ENCODE measurements at regions not wholly inside any gene's neighbourhood (a gene's known extent, or its start where the extent isn't known, plus 50 kb on each side); places are given as distances from the start of the nearest gene placed in this dataset.

GRCh38 chr18:1412655-1413322, 508.1 kb downstream of the ADCYAP1 start:
- H3K9me2 ChIP-seq (ENCODE audit: insufficient read depth), result no peaks in the 10 kb centered on the region
- no peaks in the 10 kb centered on the region for H3K79me2 ChIP-seq (ENCODE audit: insufficient read depth)
- no peaks in the 10 kb centered on the region for H3F3A ChIP-seq (ENCODE audit: insufficient read depth)
- no peak overlapping the region for H3K27ac ChIP-seq
- no peaks in the 10 kb centered on the region for H4K20me1 ChIP-seq (ENCODE audit: insufficient read depth)
- no peaks in the 10 kb centered on the region for H3K4me1 ChIP-seq (ENCODE audit: insufficient read depth)
- H3K36me3 ChIP-seq (ENCODE audit: low read depth), result no peaks in the 10 kb centered on the region
- no peaks in the 10 kb centered on the region for H3K27me3 ChIP-seq (replicated peaks; ENCODE audit: insufficient read depth)
- H3K9me3 ChIP-seq (ENCODE audit: low read depth), result no peaks in the 10 kb centered on the region
- H3K4me3 ChIP-seq, result no peak overlapping the region
- H3K4me2 ChIP-seq (ENCODE audit: unreplicated experiment), result no peak overlapping the region
- DNase-seq, result no peak
- in situ Hi-C loops (cut with MboI), result no loop called here
- TF ChIP-seq EZH2phosphoT487 (IDR thresholded peaks at IDR 0.05; ENCODE audit: insufficient read depth, low read depth), result no peak
- H2AFZ ChIP-seq, result no peak overlapping the region
- WGBS, 2 experiments (ENCODE audit: low coverage in 1 of 2, low lambda C conversion rate in 2 of 2, missing lambda C conversion rate in 2 of 2), result 0% methylated on average over 2 of the region's 2 CpGs
- no peak overlapping the region for H3K9ac ChIP-seq

- 1% methylated on average over 5 of the region's 5 CpGs for WGBS, 2 experiments (ENCODE audit: low coverage in 1 of 2, low lambda C conversion rate in 2 of 2, missing lambda C conversion rate in 2 of 2)
- Histone ChIP-seq H3K9me3 (ENCODE audit: low read depth) (no peaks in the 10 kb centered on the region), H3K27me3 (replicated peaks; ENCODE audit: insufficient read depth) (no peaks in the 10 kb centered on the region), H4K20me1 (ENCODE audit: insufficient read depth) (no peaks in the 10 kb centered on the region), H3K36me3 (ENCODE audit: low read depth) (no peaks in the 10 kb centered on the region), H3K27ac (no peak overlapping the region), H3F3A (ENCODE audit: insufficient read depth) (no peaks in the 10 kb centered on the region), H3K9ac (no peak overlapping the region), H3K4me2 (ENCODE audit: unreplicated experiment) (no peak overlapping the region), H3K4me3 (no peak overlapping the region), H2AFZ (no peak overlapping the region), H3K79me2 (ENCODE audit: insufficient read depth) (no peaks in the 10 kb centered on the region), H3K9me2 (ENCODE audit: insufficient read depth) (no peaks in the 10 kb centered on the region), H3K4me1 (ENCODE audit: insufficient read depth) (no peaks in the 10 kb centered on the region)
- no peak for DNase-seq
- in situ Hi-C loops (cut with MboI), result no loop called here
- TF ChIP-seq EZH2phosphoT487 (IDR thresholded peaks at IDR 0.05; ENCODE audit: insufficient read depth, low read depth), result no peak
- no peak for TF ChIP-seq EZH2 (IDR thresholded peaks at IDR 0.05; ENCODE audit: insufficient read depth, poor library complexity, severe bottlenecking)
Observed at GRCh38 chr18:1413323-1413675, 508.6 kb downstream of the ADCYAP1 start.

GRCh38 chr18:1416074-1416473, 511.4 kb downstream of the ADCYAP1 start:
- H4K20me1 ChIP-seq (ENCODE audit: insufficient read depth), result no peaks in the 10 kb centered on the region
- WGBS, 2 experiments (ENCODE audit: low coverage in 1 of 2, low lambda C conversion rate in 2 of 2, missing lambda C conversion rate in 2 of 2), result 37 to 46% methylated on average over 6 of the region's 6 CpGs
- DNase-seq, result no peak
- H3K4me2 ChIP-seq (ENCODE audit: unreplicated experiment), result no peak overlapping the region
- no peak overlapping the region for H3K27ac ChIP-seq
- no peaks in the 10 kb centered on the region for H3K36me3 ChIP-seq (ENCODE audit: low read depth)
- H3K4me1 ChIP-seq (ENCODE audit: insufficient read depth), result no peaks in the 10 kb centered on the region
- no peak for TF ChIP-seq EZH2 (IDR thresholded peaks at IDR 0.05; ENCODE audit: insufficient read depth, poor library complexity, severe bottlenecking)
- no peak for TF ChIP-seq EZH2phosphoT487 (IDR thresholded peaks at IDR 0.05; ENCODE audit: insufficient read depth, low read depth)
- H3K79me2 ChIP-seq (ENCODE audit: insufficient read depth), result no peaks in the 10 kb centered on the region
- H3K9me2 ChIP-seq (ENCODE audit: insufficient read depth), result no peaks in the 10 kb centered on the region
- no peak overlapping the region for H2AFZ ChIP-seq
- no peaks in the 10 kb centered on the region for H3F3A ChIP-seq (ENCODE audit: insufficient read depth)
- H3K9ac ChIP-seq, result no peak overlapping the region
- no peaks in the 10 kb centered on the region for H3K27me3 ChIP-seq (replicated peaks; ENCODE audit: insufficient read depth)
- no peak overlapping the region for H3K4me3 ChIP-seq
- in situ Hi-C loops (cut with MboI), result no loop called here
- H3K9me3 ChIP-seq (ENCODE audit: low read depth), result no peaks in the 10 kb centered on the region

- in situ Hi-C loops (cut with MboI), result no loop called here
- no peaks in the 10 kb centered on the region for H3K4me1 ChIP-seq (ENCODE audit: insufficient read depth)
- no peak overlapping the region for H3K27ac ChIP-seq
- DNase-seq, result no peak
- H3K4me2 ChIP-seq (ENCODE audit: unreplicated experiment), result no peak overlapping the region
- H2AFZ ChIP-seq, result no peak overlapping the region
- no peaks in the 10 kb centered on the region for H3K9me2 ChIP-seq (ENCODE audit: insufficient read depth)
- H3K4me3 ChIP-seq, result no peak overlapping the region
- H4K20me1 ChIP-seq (ENCODE audit: insufficient read depth), result no peaks in the 10 kb centered on the region
- H3K79me2 ChIP-seq (ENCODE audit: insufficient read depth), result no peaks in the 10 kb centered on the region
- TF ChIP-seq EZH2 (IDR thresholded peaks at IDR 0.05; ENCODE audit: insufficient read depth, poor library complexity, severe bottlenecking), result no peak
- no peak for TF ChIP-seq EZH2phosphoT487 (IDR thresholded peaks at IDR 0.05; ENCODE audit: insufficient read depth, low read depth)
- H3K9ac ChIP-seq, result no peak overlapping the region
- no peaks in the 10 kb centered on the region for H3K36me3 ChIP-seq (ENCODE audit: low read depth)
- no peaks in the 10 kb centered on the region for H3K9me3 ChIP-seq (ENCODE audit: low read depth)
- WGBS, 2 experiments (ENCODE audit: low coverage in 1 of 2, low lambda C conversion rate in 2 of 2, missing lambda C conversion rate in 2 of 2), result 3 to 5% methylated on average over 2 of the region's 2 CpGs
- no peaks in the 10 kb centered on the region for H3K27me3 ChIP-seq (replicated peaks; ENCODE audit: insufficient read depth)
- no peaks in the 10 kb centered on the region for H3F3A ChIP-seq (ENCODE audit: insufficient read depth)
Observed at GRCh38 chr18:1421502-1421901, 516.8 kb downstream of the ADCYAP1 start.

- H2AFZ ChIP-seq, result no peak overlapping the region
- no peaks in the 10 kb centered on the region for H3K9me2 ChIP-seq (ENCODE audit: insufficient read depth)
- no peak overlapping the region for H3K4me2 ChIP-seq (ENCODE audit: unreplicated experiment)
- in situ Hi-C loops (cut with MboI), result no loop called here
- no peaks in the 10 kb centered on the region for H3F3A ChIP-seq (ENCODE audit: insufficient read depth)
- no peak for TF ChIP-seq EZH2 (IDR thresholded peaks at IDR 0.05; ENCODE audit: insufficient read depth, poor library complexity, severe bottlenecking)
- no peak for TF ChIP-seq EZH2phosphoT487 (IDR thresholded peaks at IDR 0.05; ENCODE audit: insufficient read depth, low read depth)
- H3K4me3 ChIP-seq, result no peak overlapping the region
- no peaks in the 10 kb centered on the region for H4K20me1 ChIP-seq (ENCODE audit: insufficient read depth)
- H3K36me3 ChIP-seq (ENCODE audit: low read depth), result no peaks in the 10 kb centered on the region
- WGBS, 2 experiments (ENCODE audit: low coverage in 1 of 2, low lambda C conversion rate in 2 of 2, missing lambda C conversion rate in 2 of 2), result 15 to 23% methylated on average over 2 of the region's 2 CpGs
- H3K79me2 ChIP-seq (ENCODE audit: insufficient read depth), result no peaks in the 10 kb centered on the region
- H3K27me3 ChIP-seq (replicated peaks; ENCODE audit: insufficient read depth), result no peaks in the 10 kb centered on the region
- no peaks in the 10 kb centered on the region for H3K9me3 ChIP-seq (ENCODE audit: low read depth)
- no peak overlapping the region for H3K27ac ChIP-seq
- no peak for DNase-seq
- no peak overlapping the region for H3K9ac ChIP-seq
- no peaks in the 10 kb centered on the region for H3K4me1 ChIP-seq (ENCODE audit: insufficient read depth)
Observed at GRCh38 chr18:1422634-1423033, 518.0 kb downstream of the ADCYAP1 start.
